ENCODE measurements at regions not wholly inside any gene's neighbourhood (a gene's known extent, or its start where the extent isn't known, plus 50 kb on each side); places are given as distances from the start of the nearest gene placed in this dataset.

- TF ChIP-seq SP4 (IDR thresholded peaks at IDR 0.05; ENCODE audit: low read length) (no peak), ASH2L (IDR thresholded peaks at IDR 0.05; ENCODE audit: low read length) (no peak), YY1 (IDR thresholded peaks at IDR 0.05; ENCODE audit: low read depth, low read length) (no peak), SIRT6 (IDR thresholded peaks at IDR 0.05; ENCODE audit: low read length) (no peak), SAP30 (IDR thresholded peaks at IDR 0.05; ENCODE audit: insufficient read depth, insufficient replicate concordance, low read length) (no peak), NRF1 (IDR thresholded peaks at IDR 0.05; ENCODE audit: low read depth, low read length) (no peak)
These were observed 184.3 kb upstream of the IRX1 start (continued) for GRCh38 chr5:3411363-3411762.
